IPS-18a (cell line): ENCODE measurements at regions not wholly inside any gene's neighbourhood (a gene's known extent, or its start where the extent isn't known, plus 50 kb on each side); places are given as distances from the start of the nearest gene placed in this dataset.

Source experiments
- H3K27ac ChIP-seq: one replicate; pipeline ENCODE4 v1.5.1; 2013; ENCODE audit warnings: low read length
- H3K27me3 ChIP-seq: one replicate; pipeline ENCODE4 v1.6.1; 2013; ENCODE audit warnings: mild to moderate bottlenecking, low read length; ENCODE audit not compliant: control insufficient read depth, insufficient read depth
- H3K36me3 ChIP-seq: one replicate; pipeline ENCODE4 v1.6.1; 2013; ENCODE audit warnings: low read depth, low read length; ENCODE audit not compliant: control insufficient read depth
- H3K4me1 ChIP-seq: one replicate; pipeline ENCODE4 v1.6.1; 2013; ENCODE audit warnings: low read depth, low read length; ENCODE audit not compliant: control insufficient read depth
- H3K4me3 ChIP-seq: one replicate; pipeline ENCODE4 v1.5.1; 2013; ENCODE audit warnings: low read length
- H3K9ac ChIP-seq: one replicate; pipeline ENCODE4 v1.6.1; 2013; ENCODE audit warnings: mild to moderate bottlenecking, low read length, moderate library complexity
- H3K9me3 ChIP-seq: one replicate; pipeline ENCODE4 v1.6.1; 2013; ENCODE audit warnings: low read depth, low read length; ENCODE audit not compliant: control insufficient read depth

- Histone ChIP-seq H3K27ac (no peak overlapping the region), H3K4me1 (peaks cover 3% of the 10 kb centered on the region), H3K4me3 (no peak overlapping the region), H3K27me3 (no peaks in the 10 kb centered on the region), H3K36me3 (no peaks in the 10 kb centered on the region), H3K9me3 (no peaks in the 10 kb centered on the region), H3K9ac (no peak overlapping the region)
These were observed 515.8 kb upstream of the SALL1 start for GRCh38 chr16:51666821-51667220.

- H3K4me1 ChIP-seq, result peaks cover 3% of the 10 kb centered on the region
- H3K36me3 ChIP-seq, result no peaks in the 10 kb centered on the region
- no peak overlapping the region for H3K4me3 ChIP-seq
- H3K27ac ChIP-seq, result no peak overlapping the region
- no peaks in the 10 kb centered on the region for H3K9me3 ChIP-seq
- no peaks in the 10 kb centered on the region for H3K27me3 ChIP-seq
- no peak overlapping the region for H3K9ac ChIP-seq
These were observed 515.0 kb upstream of the SALL1 start for GRCh38 chr16:51666074-51666473.

- no peak overlapping the region for H3K4me3 ChIP-seq
- no peaks in the 10 kb centered on the region for H3K9me3 ChIP-seq
- H3K4me1 ChIP-seq, result peaks cover 2% of the 10 kb centered on the region
- no peak overlapping the region for H3K27ac ChIP-seq
- H3K36me3 ChIP-seq, result no peaks in the 10 kb centered on the region
- H3K27me3 ChIP-seq, result no peaks in the 10 kb centered on the region
- H3K9ac ChIP-seq, result no peak overlapping the region
These were observed 514.4 kb upstream of the SALL1 start for GRCh38 chr16:51665436-51665998.

- H3K27me3 ChIP-seq, result no peaks in the 10 kb centered on the region
- no peak overlapping the region for H3K27ac ChIP-seq
- no peak overlapping the region for H3K9ac ChIP-seq
- H3K4me3 ChIP-seq, result no peak overlapping the region
- no peaks in the 10 kb centered on the region for H3K36me3 ChIP-seq
- H3K9me3 ChIP-seq, result no peaks in the 10 kb centered on the region
- no peaks in the 10 kb centered on the region for H3K4me1 ChIP-seq
These were observed 507.5 kb upstream of the SALL1 start for GRCh38 chr16:51658531-51658930.

GRCh38 chr16:51657848-51658247 is 506.8 kb upstream of the SALL1 start:
- no peaks in the 10 kb centered on the region for H3K9me3 ChIP-seq
- no peak overlapping the region for H3K27ac ChIP-seq
- H3K4me1 ChIP-seq, result no peaks in the 10 kb centered on the region
- H3K27me3 ChIP-seq, result no peaks in the 10 kb centered on the region
- H3K36me3 ChIP-seq, result no peaks in the 10 kb centered on the region
- H3K4me3 ChIP-seq, result no peak overlapping the region
- H3K9ac ChIP-seq, result no peak overlapping the region

- Histone ChIP-seq H3K27me3 (no peaks in the 10 kb centered on the region), H3K27ac (no peak overlapping the region), H3K4me1 (peaks cover 9% of the 10 kb centered on the region), H3K9me3 (no peaks in the 10 kb centered on the region), H3K36me3 (no peaks in the 10 kb centered on the region), H3K4me3 (no peak overlapping the region), H3K9ac (no peak overlapping the region)
These were observed 504.2 kb upstream of the SALL1 start for GRCh38 chr16:51655249-51655648.

GRCh38 chr16:51651061-51651466 is 500.0 kb upstream of the SALL1 start:
- Histone ChIP-seq H3K36me3 (no peaks in the 10 kb centered on the region), H3K27ac (no peak overlapping the region), H3K4me3 (no peak overlapping the region)

GRCh38 chr16:51649631-51650030 is 498.6 kb upstream of the SALL1 start:
- Histone ChIP-seq H3K9me3 (no peaks in the 10 kb centered on the region), H3K36me3 (no peaks in the 10 kb centered on the region), H3K9ac (no peak overlapping the region), H3K27ac (no peak overlapping the region), H3K4me3 (no peak overlapping the region), H3K27me3 (no peaks in the 10 kb centered on the region), H3K4me1 (peaks cover 9% of the 10 kb centered on the region)

More at GRCh38 chr16:51651061-51651466, 500.0 kb upstream of the SALL1 start:
- peaks cover 9% of the 10 kb centered on the region for H3K4me1 ChIP-seq
- no peaks in the 10 kb centered on the region for H3K9me3 ChIP-seq
- H3K9ac ChIP-seq, result no peak overlapping the region
- H3K27me3 ChIP-seq, result no peaks in the 10 kb centered on the region

GRCh38 chr16:51648526-51648925 is 497.5 kb upstream of the SALL1 start:
- Histone ChIP-seq H3K9ac (no peak overlapping the region), H3K9me3 (no peaks in the 10 kb centered on the region), H3K27me3 (no peaks in the 10 kb centered on the region)

GRCh38 chr16:51641191-51641765 is 490.2 kb upstream of the SALL1 start:
- Histone ChIP-seq H3K27ac (no peak overlapping the region), H3K36me3 (no peaks in the 10 kb centered on the region), H3K27me3 (peaks cover 18% of the 10 kb centered on the region), H3K9ac (no peak overlapping the region), H3K4me3 (no peak overlapping the region), H3K4me1 (peaks cover 24% of the 10 kb centered on the region), H3K9me3 (no peaks in the 10 kb centered on the region)

More at GRCh38 chr16:51648526-51648925, 497.5 kb upstream of the SALL1 start:
- H3K27ac ChIP-seq, result no peak overlapping the region
- peaks cover 9% of the 10 kb centered on the region for H3K4me1 ChIP-seq
- no peak overlapping the region for H3K4me3 ChIP-seq
- H3K36me3 ChIP-seq, result no peaks in the 10 kb centered on the region

- Histone ChIP-seq H3K9me3 (no peaks in the 10 kb centered on the region), H3K27ac (no peak overlapping the region), H3K4me3 (no peak overlapping the region), H3K27me3 (peaks cover 18% of the 10 kb centered on the region), H3K4me1 (peaks cover 24% of the 10 kb centered on the region), H3K9ac (no peak overlapping the region), H3K36me3 (no peaks in the 10 kb centered on the region)
These were observed 489.1 kb upstream of the SALL1 start for GRCh38 chr16:51640196-51640595.
